A172 (cell line): ENCODE measurements at regions not wholly inside any gene's neighbourhood (a gene's known extent, or its start where the extent isn't known, plus 50 kb on each side); places are given as distances from the start of the nearest gene placed in this dataset.
"Not testable (repeated sequence)": the region's sequence is repeated elsewhere in the genome, so short reads cannot be mapped to it uniquely, and the experiment has no call there.

ENCODE experiments used
- DNase-seq: peaks from one replicate; pipeline ENCODE4 v3.0.0-alpha.2; 2015; ENCODE audit warnings: low spot score

DNA sequence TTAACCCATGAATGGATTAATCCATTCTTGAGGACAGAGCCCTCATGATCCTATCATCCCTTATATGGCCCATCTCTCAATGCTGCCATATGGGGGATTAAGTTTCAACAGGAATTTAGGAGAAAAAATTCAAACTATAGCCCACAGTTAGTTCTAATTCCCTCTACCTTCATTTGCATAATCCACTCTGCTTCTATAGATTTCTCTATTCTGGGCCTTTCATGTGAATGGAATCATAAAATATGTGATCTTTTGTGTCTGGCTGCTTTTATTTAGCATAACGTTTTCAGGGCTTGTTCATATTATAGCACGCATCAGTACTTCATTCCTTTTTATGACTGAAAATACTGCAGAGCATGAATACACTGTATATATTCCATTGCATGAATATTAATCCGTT is 55.4 kb downstream of the CTSL start:
- DNase-seq, result no peak

DNA sequence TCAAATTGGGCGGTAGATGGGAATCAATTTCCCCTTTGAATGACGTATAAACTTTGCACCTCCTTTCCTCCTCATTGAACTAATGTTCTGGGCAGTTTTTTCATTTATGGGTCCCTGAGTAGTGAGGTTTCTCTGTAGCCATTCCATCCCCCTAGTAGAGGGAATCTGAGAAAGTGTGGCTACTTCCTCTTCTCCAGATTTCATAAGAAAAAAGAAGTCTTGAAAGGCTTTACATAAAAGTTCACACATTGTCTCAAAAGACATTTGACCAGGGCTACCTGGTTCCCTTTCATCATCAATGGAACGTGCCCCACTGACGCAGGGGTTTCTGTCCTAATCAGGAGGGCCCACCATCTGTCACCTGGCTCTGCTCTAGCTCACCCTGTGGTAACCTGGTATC is 57.3 kb downstream of the CTSL start:
- DNase-seq, result no peak

DNA sequence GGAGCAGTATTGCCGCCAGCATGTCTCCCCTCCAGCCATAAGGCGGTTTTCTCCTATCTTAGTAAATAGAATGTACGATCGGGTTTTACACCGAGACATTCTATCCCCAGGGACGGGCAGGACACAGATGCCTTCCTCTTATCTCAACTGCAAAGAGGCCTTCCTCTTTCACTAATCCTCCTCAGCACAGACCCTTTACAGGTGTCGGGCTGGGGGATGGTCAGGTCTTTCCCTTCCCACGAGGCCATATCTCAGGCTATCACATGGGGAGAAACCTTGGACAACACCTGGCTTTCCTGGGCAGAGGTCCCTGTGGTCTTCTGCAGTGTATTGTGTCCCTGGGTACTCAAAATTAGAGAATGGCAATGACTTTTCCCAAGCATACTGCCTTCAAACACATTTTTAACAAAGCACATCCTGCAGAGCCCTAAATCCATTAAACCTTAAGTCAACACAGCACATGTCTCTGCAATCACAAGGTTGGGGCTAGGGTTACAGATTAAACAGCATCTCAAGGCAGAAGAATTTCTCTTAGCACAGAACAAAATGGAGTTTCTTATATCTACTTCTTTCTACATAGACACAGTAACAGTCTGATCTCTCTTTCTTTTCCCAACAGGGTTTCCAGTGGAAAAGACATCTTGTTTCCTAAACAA is 59.5 kb downstream of the CTSL start:
- not testable (repeated sequence) for DNase-seq

DNA sequence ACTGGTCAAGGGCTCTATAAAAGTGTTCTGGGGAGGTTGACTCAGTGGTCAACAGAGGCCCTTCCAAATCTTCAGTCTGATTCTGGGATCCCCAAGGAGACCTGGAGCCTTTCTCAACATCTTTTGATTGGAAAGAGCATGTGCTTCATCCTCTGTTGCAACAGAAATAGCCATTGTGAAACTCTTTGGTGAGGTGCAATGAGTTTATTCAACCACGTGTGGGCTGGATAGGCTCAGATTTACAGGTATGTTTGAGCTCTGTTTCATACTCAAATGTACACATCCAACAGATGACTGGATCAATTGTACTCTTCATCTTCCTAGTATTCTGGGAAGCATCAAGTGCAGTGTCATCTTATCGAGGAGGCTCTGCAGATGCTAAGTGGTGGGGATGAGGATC is 60.5 kb downstream of the CTSL start:
- DNase-seq, result no peak

DNA sequence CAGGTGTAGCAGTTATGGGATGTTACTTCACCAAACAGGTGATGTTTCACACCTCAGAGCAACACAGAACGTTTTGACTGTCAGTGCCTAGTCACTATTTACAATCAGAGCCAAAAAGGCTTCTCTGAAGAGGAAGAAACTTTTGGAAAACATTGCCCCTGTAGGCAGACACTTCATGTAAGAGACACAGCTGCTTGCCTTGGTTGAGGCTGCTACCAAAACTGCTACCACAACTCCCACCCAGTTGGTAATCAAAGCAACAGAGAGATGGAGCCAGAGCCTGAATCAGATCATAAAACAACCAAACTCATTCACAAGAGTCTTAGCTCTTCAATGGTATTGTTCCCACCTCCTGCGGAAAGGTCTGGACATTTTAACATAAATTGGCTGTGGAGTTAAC is 61.0 kb downstream of the CTSL start:
- DNase-seq, result no peak

DNA sequence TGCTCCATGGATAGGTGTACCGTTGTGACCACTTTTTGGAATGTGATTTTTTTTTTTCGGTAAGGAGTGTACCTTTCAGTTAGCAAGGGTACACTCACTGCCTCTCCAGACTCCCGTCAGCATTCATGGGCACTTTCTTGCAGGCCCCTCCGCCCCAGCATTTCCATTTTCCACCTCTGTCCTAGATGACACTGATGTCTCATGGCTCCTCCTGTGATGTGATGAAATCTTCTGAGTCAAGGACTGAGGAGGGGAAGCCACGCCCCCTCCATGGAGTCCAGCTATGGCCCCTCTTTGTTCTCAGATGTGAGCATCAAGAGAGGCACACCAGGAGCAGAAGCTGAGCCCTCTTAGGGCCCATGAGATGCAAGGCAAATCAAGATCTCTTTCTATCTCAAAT is 61.8 kb downstream of the CTSL start:
- peak; percentile 21 for DNase-seq

DNA sequence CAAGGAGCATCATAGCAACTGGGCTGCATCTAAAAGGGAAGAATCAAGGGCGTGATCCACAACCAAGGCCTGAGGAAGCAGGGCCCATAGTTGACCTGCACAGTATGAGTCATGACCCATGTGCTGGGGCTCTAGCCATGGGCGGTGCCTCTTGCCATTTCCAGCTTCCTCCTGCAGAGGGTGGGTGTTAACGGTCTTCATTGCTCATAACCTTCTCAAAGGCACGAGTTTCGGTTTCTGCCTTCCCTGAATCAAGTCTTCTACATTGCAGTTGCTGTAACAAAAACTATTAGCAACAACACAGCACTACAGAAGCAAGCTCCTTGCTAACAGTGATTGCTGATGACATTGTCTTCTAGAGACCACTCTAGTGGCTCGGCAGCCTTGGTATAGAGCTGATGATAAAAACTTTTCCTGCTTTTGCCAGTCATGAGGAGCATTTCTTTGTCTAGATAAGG is 66.9 kb downstream of the CTSL start:
- peak; percentile 99 for DNase-seq

DNA sequence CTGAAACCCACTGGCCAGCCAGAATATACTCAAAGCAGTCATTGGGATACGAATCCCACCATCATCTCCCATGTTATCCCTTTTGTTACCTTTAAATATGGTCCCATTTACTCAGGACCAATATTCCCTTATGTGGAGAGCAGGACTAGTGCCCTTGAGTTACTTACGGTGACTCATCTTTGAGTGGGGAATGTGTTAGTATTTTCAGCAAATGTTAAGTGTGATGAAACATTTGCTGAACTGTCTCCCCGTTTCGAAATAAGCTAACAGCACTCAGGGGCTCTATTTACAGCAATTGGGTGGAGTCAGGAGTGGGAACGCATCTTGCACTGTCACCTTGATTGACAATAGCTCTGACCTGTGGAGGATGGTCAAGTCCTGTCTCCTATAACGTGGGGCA is 67.4 kb downstream of the CTSL start:
- DNase-seq, result peak; percentile 92

DNA sequence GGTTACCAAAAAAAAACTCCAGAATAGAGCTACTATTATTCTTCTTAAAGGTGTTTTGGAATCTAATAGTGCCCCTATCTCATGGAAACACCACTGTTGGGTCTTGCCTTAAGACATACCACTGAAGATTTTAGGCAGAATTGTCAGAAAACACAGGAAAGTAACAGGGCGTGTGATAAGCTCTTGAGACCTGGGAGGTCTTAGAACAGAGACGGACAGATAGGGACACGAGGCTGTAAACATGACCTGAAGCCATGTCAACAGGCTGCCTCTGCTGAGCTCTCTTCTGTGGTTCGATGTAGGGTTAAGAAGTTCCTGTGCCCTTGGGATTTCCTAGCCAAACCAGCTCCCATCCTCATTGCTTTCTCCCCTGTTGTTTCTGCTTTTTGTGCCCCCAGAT is 69.3 kb downstream of the CTSL start:
- DNase-seq, result no peak

DNA sequence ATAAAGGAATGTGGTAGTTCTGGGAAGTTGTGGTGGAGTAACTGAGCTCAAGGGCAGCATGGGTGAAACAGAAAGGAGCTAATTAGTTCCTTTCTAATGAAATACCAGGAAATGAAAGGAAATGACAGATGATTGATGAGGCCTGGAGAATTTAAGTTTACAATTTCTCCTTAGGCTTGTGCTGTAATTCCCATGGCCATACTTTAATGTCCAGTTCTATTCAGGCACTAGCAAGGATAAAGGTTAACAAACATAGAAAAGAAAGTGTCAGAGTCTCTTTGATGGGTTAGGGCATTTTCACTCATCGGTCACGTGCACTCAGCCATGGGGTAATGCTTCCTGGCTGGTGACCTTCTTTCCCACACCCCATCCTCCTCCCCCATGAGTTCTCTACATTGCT is 70.3 kb downstream of the CTSL start:
- DNase-seq, result no peak

DNA sequence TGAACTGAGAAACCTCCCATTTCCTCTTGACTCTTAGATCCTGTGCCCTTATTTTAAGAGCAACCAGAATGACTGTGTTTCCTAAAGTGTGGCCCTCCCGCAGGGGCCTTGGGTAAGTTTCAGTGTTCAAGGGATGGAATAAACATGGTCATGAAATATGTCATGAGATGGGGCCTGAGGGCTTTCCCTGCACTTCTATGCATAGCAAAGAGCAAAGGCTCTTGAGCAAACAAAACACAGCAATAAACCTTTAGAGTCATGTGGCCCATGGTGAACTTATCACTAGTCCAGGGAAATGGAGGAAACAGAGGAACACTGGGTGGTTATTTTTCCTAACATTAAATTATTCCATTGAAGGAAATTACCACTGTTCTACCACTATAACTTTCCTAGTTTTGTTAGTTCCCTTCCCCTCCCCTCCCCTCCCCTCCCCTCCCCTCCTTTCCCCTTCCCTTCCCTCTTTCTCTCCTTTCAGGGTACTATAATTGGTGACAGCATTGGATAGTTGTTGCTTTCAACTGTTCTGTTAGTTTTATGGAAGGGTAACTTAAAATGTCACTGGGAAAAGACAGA is 72.4 kb downstream of the CTSL start:
- DNase-seq, result no peak

DNA sequence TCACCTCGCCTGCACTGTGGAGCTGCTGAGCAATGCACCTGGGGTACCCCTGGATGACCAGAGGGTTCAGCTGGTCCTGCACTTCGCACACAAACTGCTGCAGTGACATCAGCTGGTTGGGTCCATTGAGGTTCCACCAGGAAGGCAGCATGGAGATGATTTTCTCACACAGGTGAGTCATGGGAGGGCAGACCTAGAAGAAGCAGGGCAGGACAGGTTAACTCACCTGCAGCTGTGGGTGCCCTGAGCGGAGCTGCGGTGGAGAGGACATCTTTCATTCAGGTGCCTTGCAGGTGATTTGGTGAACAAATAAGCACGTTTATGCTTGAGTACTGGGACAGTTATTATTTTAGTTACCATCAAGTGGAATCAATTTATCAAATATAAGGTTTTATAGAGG is 73.6 kb downstream of the CTSL start:
- DNase-seq, result no peak

DNA sequence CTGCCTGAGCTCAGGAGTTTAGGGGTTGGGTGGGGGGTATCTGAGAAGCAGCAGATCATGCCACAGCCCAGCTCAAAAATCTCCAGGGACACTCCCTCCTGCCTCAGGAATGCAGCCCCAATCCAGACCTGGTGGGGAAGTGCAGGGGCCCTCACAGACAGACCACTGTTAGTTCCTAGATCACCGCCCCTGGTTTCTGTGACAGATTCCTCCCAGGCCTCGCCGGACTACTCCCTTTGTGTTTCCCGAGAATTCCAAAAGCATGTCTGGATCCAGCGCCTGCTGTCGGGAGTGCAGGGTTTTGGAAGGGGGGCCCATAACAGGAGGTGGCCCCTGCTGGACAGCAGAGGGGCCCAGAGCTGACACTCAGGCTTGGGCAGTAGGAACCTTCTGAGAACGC is 74.5 kb downstream of the CTSL start:
- no peak for DNase-seq

DNA sequence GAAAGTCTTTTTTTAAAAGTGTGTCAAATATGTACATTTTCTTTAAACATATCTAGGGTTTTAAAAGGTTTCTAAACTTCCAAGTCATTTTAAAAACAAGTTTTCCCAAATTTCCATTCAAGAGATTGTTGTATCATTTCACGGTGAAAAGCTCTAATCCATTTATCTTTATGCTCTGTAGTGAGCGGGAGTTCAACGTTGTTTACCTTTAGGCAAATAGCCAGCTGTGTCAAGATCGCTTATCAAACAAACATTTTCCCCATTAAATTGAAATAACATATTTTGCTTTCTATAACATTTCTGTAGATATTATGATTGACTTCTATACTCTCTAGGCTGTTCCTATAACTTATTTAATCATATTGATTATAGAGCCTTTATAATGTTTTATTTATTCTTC is 75.1 kb downstream of the CTSL start:
- no peak for DNase-seq

DNA sequence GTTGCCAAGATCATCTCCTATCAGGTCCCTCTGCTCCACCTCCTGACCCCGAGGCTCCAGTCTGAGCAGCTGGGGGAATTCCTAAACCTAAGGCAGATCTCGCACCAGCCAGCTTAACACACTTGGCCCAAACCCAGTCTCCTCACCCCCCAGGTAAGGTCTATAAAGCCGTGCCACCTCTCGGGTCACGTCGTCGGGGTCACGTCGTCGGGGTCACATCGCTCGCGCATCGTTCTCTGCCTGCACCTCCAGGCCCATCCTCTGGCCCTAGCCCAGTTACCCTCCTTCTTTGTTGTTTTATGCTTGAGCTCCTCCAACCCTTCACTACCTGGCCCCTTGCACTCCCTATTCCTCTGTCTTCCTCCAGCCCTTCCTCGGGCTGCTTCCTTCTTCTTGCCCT is 77.2 kb downstream of the CTSL start:
- DNase-seq, result no peak

DNA sequence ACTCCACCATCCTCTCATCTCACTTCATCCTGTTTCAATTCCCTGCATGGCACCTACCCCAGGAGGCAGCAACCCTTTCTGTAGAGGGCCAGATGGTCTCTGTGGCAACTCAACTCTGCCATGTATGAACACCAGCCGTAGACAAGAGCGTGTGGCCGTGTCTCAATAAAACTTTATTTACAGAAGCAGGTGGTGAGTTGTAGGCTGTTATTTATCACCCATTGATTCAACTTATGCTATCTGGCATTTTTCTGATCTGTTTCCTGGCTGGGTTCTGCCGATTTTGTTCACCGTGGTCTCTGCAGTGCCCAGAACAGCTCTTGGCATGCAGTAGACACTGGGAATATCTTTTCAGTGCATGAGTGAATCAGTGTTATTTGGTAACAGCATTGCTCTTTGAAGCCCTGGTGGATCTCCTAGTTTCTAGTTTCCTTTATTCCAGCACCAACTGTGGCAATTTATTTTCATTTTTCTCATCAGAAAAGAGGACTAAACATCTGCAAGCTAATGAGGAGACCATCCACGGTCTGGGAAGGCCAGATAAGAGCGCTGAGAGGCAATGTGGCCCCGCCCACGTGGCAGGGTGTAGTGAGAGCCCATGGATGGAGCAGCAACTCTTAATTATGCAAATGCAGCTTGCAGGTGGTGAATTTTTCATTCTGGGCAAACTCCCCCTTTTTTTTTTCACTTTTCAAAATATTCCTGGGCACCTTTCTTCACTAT is 77.9 kb downstream of the CTSL start:
- no peak for DNase-seq

DNA sequence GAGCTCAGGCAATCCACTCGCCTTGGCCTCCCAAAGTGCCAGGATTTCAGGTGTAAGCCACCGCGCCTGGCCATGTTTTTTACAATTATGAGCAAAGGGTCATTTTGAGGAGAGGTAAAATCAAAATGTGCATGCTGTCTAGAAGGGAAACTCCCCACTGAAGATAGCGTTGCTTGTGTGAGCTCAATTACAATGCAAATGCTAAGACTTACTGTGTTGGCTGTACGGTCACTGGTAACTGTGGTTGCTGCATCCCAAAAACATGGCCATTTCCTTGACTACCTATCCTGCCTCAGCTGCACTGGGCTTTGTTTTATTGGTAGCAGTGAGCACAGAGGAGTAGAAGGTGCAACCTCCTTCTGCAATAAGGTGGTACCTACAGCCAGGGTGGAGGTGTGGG is 77.4 kb upstream of the SPATA31E1 start:
- DNase-seq, result no peak

DNA sequence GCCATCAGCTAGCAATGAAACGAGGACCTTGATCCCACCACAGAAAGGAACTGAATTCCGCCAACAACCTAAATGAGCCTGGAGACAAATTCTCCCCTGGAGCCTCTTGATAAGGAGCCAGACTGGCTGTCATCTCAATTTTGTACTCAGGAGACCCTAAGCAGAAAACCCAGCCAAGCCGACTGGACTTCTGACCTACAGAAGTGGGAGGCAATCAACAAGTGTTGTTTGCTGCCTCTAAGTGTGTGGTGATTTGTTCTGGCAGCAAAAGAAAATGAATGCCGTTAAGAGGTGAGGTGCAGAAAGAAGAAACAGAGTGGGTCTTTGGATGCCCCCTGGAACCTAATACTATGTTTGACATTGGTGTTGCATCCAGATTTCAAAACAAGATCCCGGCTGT is 72.7 kb upstream of the SPATA31E1 start:
- DNase-seq, result no peak

DNA sequence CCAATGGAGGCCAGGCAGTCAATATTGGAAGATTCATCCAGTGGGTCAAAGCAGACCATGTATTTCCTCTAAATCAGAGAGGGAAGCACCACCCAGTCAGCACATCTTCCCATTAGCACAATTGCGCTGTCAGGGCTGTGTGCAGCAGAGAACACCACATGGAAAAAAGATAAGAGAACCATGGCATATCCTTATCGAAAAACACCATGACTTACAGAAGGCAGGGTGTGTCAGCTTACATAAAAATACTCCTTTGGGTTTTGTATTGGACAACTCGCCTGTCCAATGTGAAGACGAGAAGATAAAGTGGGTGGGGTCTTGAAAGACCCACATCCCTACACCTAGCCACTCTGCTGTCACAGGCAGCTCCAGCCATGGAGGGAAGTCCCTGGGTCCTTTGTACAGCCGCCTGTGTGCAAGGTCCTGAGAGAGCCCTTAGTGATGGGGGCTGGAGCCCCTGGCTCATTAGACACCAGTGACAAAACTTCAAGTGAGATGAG is 71.9 kb upstream of the SPATA31E1 start:
- DNase-seq, result no peak

DNA sequence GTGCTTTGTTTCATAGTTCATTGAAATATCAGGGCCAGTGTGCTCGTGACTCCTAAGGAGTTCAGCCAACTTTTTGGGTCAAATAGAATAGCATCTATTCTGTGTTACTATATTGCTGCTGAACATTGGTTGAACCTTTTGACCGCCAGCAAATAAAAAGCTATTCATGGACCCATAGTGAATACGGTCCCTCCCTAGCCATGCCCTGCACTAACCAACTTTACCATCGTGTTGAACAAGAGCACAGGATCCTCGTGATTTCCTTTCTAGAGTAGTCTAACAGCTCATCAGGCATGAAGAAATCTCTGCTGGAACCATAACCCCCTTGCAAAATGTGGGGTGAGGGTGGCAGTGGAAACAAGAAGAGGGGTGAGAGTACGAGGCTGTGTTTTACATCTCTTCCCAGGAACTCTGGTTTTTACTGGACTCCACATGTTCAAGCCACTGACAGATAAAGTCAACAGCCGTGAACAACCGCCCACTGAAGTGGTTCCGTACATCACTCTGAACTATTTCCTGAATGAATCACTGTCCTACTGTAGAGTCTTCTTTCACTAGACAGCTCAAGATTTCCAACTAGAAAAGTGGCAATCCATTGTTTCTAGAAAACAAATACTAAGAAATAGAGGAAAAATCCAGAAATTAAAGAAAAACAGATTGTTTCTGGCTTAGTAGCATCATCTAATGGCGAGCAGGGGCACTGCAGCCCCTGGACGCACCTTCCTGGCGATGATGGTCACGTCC is 70.1 kb upstream of the SPATA31E1 start:
- peak; percentile 32 for DNase-seq

DNA sequence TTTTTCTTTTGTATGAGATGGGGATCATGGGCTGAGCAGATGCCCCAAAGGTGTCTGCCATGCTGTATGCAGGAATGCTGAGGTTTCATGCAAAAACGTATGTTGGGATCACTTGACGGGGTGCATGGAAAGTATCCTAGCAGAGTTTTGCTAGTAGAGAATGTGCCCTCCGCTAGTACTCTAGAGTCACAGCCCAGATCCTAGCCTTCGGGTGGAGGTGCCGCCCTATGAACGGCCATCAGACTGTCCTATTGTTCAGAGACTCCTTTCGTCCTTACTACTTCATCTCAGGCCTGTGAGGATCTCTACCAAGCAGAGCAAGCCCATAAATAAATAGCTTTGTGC is 69.6 kb upstream of the SPATA31E1 start:
- DNase-seq, result no peak

DNA sequence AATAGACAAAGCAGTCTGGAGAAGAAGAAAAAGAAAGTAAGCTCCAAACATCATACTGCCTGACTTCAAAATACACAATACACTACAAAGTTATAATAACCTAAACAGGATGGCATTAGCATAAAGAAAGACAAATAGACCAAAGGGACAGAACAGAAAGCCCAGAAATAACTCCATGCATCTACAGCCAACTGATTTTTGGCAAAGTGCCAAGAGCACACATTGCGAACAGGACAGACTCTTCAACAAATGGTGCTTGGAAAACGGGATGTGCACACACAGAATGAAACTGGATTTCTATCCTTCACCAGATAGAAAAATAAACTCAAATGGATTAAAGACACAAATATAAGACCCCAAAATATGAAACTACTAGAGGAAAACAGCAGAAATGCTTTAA is 66.6 kb upstream of the SPATA31E1 start:
- no peak for DNase-seq

DNA sequence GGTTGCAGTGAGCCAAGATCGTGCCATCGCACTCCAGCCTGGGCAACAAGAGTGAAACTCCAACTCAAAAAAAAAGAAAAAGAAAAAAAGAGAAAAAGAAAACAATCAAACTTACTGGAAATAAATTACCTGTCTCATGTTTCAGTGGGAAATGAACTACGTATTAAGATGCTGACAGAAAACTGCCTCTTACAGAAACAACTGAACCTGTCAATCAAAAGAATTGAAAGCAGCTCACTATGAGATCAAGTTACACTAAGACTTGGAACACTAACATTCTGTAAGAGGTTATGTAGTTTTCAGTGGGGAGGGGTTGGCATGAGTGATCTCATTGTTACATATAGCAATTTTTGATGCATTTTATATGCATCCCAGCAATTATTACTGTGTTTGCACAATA is 64.4 kb upstream of the SPATA31E1 start:
- no peak for DNase-seq
